ENCODE measurements at regions not wholly inside any gene's neighbourhood (a gene's known extent, or its start where the extent isn't known, plus 50 kb on each side); places are given as distances from the start of the nearest gene placed in this dataset.

- DNase-seq = peak; percentile 23
Measured at GRCh38 chr1:220409771-220410595, 118.0 kb upstream of the MARK1 start.

GRCh38 chr1:220407191-220407590, 120.7 kb upstream of the MARK1 start:
- DNase-seq = no peak

GRCh38 chr1:220398238-220398637, 126.0 kb upstream of the RAB3GAP2 start:
- no peak for DNase-seq

- no peak for DNase-seq
Measured at GRCh38 chr1:220391491-220391890, 119.2 kb upstream of the RAB3GAP2 start.

- no peak for DNase-seq
Measured at GRCh38 chr1:220389634-220390033, 117.4 kb upstream of the RAB3GAP2 start.

GRCh38 chr1:220386494-220387195, 114.4 kb upstream of the RAB3GAP2 start:
- DNase-seq = no peak

- no peak for DNase-seq
Measured at GRCh38 chr1:220385158-220385557, 112.9 kb upstream of the RAB3GAP2 start.

- DNase-seq = no peak
Measured at GRCh38 chr1:220382994-220383393, 110.7 kb upstream of the RAB3GAP2 start.

GRCh38 chr1:220380885-220381284, 108.6 kb upstream of the RAB3GAP2 start:
- DNase-seq = no peak

GRCh38 chr1:220378571-220379302, 106.5 kb upstream of the RAB3GAP2 start:
- no peak for DNase-seq

- no peak for DNase-seq
Measured at GRCh38 chr1:220375715-220376114, 103.5 kb upstream of the RAB3GAP2 start.

- no peak for DNase-seq
Measured at GRCh38 chr1:220374449-220374848, 102.2 kb upstream of the RAB3GAP2 start.

GRCh38 chr1:220372451-220372850, 100.2 kb upstream of the RAB3GAP2 start:
- DNase-seq = no peak

- no peak for DNase-seq
Measured at GRCh38 chr1:220371324-220371723, 99.1 kb upstream of the RAB3GAP2 start.

GRCh38 chr1:220370041-220370700, 97.9 kb upstream of the RAB3GAP2 start:
- DNase-seq = peak; percentile 90

GRCh38 chr1:220369511-220369910, 97.3 kb upstream of the RAB3GAP2 start:
- DNase-seq = no peak

- peak; percentile 17 for DNase-seq
Measured at GRCh38 chr1:220368352-220369265, 96.4 kb upstream of the RAB3GAP2 start.

GRCh38 chr1:220367833-220368232, 95.6 kb upstream of the RAB3GAP2 start:
- peak; percentile 13 for DNase-seq

GRCh38 chr1:220366269-220366668, 94.0 kb upstream of the RAB3GAP2 start:
- DNase-seq = no peak

GRCh38 chr1:220363196-220363837, 91.1 kb upstream of the RAB3GAP2 start:
- DNase-seq = peak; percentile 56
